C4-2B (cell line): ENCODE measurements at regions not wholly inside any gene's neighbourhood (a gene's known extent, or its start where the extent isn't known, plus 50 kb on each side); places are given as distances from the start of the nearest gene placed in this dataset.

Source experiments
- CTCF ChIP-seq: fragments of 450-650 bp; conservative IDR thresholded peaks from 2 replicates; pipeline ENCODE4 v1.5.1; 2017; ENCODE audit warnings: mild to moderate bottlenecking
- ZFX ChIP-seq: fragments of 450-650 bp; IDR thresholded peaks from 2 replicates; pipeline ENCODE4 v1.6.1; 2017

GRCh38 chr15:70357453-70357852 lies 259.7 kb upstream of the TLE3 start:
- TF ChIP-seq CTCF (no peak), ZFX (no peak)
